ENCODE measurements at regions not wholly inside any gene's neighbourhood (a gene's known extent, or its start where the extent isn't known, plus 50 kb on each side); places are given as distances from the start of the nearest gene placed in this dataset.

- Histone ChIP-seq H3K9me3 (ENCODE audit: control insufficient read depth, insufficient read depth, low read length) (no peaks in the 10 kb centered on the region), H3K36me3 (ENCODE audit: control insufficient read depth, insufficient read depth, low read length) (no peaks in the 10 kb centered on the region), H3K4me3 (ENCODE audit: low read length) (no peak overlapping the region), H3K4me1 (ENCODE audit: control insufficient read depth, insufficient read depth, low read length) (no peaks in the 10 kb centered on the region), H3K27ac (ENCODE audit: low read length) (no peak overlapping the region), H3K27me3 (ENCODE audit: control insufficient read depth, insufficient read depth, low read length) (no peaks in the 10 kb centered on the region)
- no peaks in the 10 kb centered on the region for H3K36me3 Mint-ChIP-seq
- no peaks in the 10 kb centered on the region for H3K27me3 Mint-ChIP-seq (ENCODE audit: low read depth in 2 of 2)
- intact Hi-C loops (cut with micrococcal nuclease), result no loop called here
- DNase-seq (no peak), ATAC-seq (no peak)
- TF ChIP-seq, protein P1, sequence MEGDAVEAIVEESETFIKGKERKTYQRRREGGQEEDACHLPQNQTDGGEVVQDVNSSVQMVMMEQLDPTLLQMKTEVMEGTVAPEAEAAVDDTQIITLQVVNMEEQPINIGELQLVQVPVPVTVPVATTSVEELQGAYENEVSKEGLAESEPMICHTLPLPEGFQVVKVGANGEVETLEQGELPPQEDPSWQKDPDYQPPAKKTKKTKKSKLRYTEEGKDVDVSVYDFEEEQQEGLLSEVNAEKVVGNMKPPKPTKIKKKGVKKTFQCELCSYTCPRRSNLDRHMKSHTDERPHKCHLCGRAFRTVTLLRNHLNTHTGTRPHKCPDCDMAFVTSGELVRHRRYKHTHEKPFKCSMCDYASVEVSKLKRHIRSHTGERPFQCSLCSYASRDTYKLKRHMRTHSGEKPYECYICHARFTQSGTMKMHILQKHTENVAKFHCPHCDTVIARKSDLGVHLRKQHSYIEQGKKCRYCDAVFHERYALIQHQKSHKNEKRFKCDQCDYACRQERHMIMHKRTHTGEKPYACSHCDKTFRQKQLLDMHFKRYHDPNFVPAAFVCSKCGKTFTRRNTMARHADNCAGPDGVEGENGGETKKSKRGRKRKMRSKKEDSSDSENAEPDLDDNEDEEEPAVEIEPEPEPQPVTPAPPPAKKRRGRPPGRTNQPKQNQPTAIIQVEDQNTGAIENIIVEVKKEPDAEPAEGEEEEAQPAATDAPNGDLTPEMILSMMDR (IDR thresholded peaks at IDR 0.05), result no peak
- peaks cover 0 to 2% of the 10 kb centered on the region in 2 donors for H3K9me3 Mint-ChIP-seq
- no peak overlapping the region for H3K27ac Mint-ChIP-seq
- H3K4me3 Mint-ChIP-seq, result no peak overlapping the region
- H3K4me1 Mint-ChIP-seq, result no peaks in the 10 kb centered on the region
Observed at GRCh38 chr12:13798162-13798561, 183.2 kb downstream of the GRIN2B start.

- ATAC-seq (no peak), DNase-seq (no peak)
- Mint-ChIP-seq H3K36me3 (no peaks in the 10 kb centered on the region), H3K27me3 (ENCODE audit: low read depth in 2 of 2) (peaks cover 0 to 3% of the 10 kb centered on the region in 2 donors), H3K4me1 (no peaks in the 10 kb centered on the region), H3K27ac (no peak overlapping the region), H3K9me3 (peaks cover 0 to 2% of the 10 kb centered on the region in 2 donors), H3K4me3 (no peak overlapping the region)
- Histone ChIP-seq H3K4me3 (ENCODE audit: low read length) (no peak overlapping the region), H3K4me1 (ENCODE audit: control insufficient read depth, insufficient read depth, low read length) (no peaks in the 10 kb centered on the region), H3K27ac (ENCODE audit: low read length) (no peak overlapping the region), H3K9me3 (ENCODE audit: control insufficient read depth, insufficient read depth, low read length) (no peaks in the 10 kb centered on the region), H3K36me3 (ENCODE audit: control insufficient read depth, insufficient read depth, low read length) (no peaks in the 10 kb centered on the region), H3K27me3 (ENCODE audit: control insufficient read depth, insufficient read depth, low read length) (no peaks in the 10 kb centered on the region)
- 80% methylated on average over 2 of the region's 2 CpGs for WGBS (ENCODE audit: insufficient coverage)
- TF ChIP-seq, protein P1 (IDR thresholded peaks at IDR 0.05), result no peak
- intact Hi-C loops (cut with micrococcal nuclease), result no loop called here
Observed at GRCh38 chr12:13794706-13795105, 186.7 kb downstream of the GRIN2B start.

DNA sequence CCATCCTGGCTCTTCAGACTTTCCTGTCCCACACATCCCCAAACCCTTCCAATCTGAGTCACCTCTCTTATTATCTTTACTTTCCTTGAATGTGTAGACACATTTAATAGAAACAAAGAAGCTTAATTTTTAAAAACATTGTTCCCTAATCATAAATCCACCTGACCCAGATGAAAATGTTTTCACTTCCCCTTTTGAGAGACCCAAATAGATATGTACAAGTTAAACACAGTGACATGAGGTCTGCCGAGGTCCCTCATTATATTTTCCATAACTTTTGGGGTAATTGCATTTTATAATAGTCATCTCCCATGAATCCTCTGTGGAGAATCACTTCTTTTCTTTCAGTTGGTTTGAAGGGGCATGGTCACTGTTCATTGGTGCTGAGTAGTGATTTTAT is 191.1 kb downstream of the GRIN2B start:
- Mint-ChIP-seq H3K4me3 (no peak overlapping the region), H3K27me3 (ENCODE audit: low read depth in 2 of 2) (peaks cover 0 to 3% of the 10 kb centered on the region in 2 donors), H3K4me1 (no peaks in the 10 kb centered on the region), H3K27ac (no peak overlapping the region), H3K9me3 (peaks cover 0 to 5% of the 10 kb centered on the region in 2 donors), H3K36me3 (no peaks in the 10 kb centered on the region)
- DNase-seq, result no peak
- TF ChIP-seq, protein P1 (IDR thresholded peaks at IDR 0.05), result no peak
- no peaks in the 10 kb centered on the region for H3K9me3 ChIP-seq (ENCODE audit: control insufficient read depth, insufficient read depth, low read length)
- intact Hi-C loops (cut with micrococcal nuclease), result no loop called here
- no peaks in the 10 kb centered on the region for H3K27me3 ChIP-seq (ENCODE audit: control insufficient read depth, insufficient read depth, low read length)
- no peak overlapping the region for H3K4me3 ChIP-seq (ENCODE audit: low read length)
- no peak for ATAC-seq
- no peaks in the 10 kb centered on the region for H3K4me1 ChIP-seq (ENCODE audit: control insufficient read depth, insufficient read depth, low read length)
- H3K36me3 ChIP-seq (ENCODE audit: control insufficient read depth, insufficient read depth, low read length), result no peaks in the 10 kb centered on the region
- H3K27ac ChIP-seq (ENCODE audit: low read length), result no peak overlapping the region
- no CpG with 5 or more reads among the region's 1 CpG for WGBS (ENCODE audit: insufficient coverage)

GRCh38 chr12:13788626-13789025 is 192.8 kb downstream of the GRIN2B start:
- H3K9me3 Mint-ChIP-seq, result peaks cover 0 to 3% of the 10 kb centered on the region in 2 donors
- H3K27me3 Mint-ChIP-seq (ENCODE audit: low read depth in 2 of 2), result peaks cover 0 to 3% of the 10 kb centered on the region in 2 donors
- Histone ChIP-seq H3K27ac (ENCODE audit: low read length) (no peak overlapping the region), H3K4me1 (ENCODE audit: control insufficient read depth, insufficient read depth, low read length) (no peaks in the 10 kb centered on the region), H3K9me3 (ENCODE audit: control insufficient read depth, insufficient read depth, low read length) (no peaks in the 10 kb centered on the region), H3K27me3 (ENCODE audit: control insufficient read depth, insufficient read depth, low read length) (no peaks in the 10 kb centered on the region), H3K4me3 (ENCODE audit: low read length) (no peak overlapping the region), H3K36me3 (ENCODE audit: control insufficient read depth, insufficient read depth, low read length) (no peaks in the 10 kb centered on the region)
- ATAC-seq (no peak), DNase-seq (no peak)
- TF ChIP-seq, protein P1 (IDR thresholded peaks at IDR 0.05), result no peak
- no peak overlapping the region for H3K27ac Mint-ChIP-seq
- H3K4me3 Mint-ChIP-seq, result no peak overlapping the region
- no peaks in the 10 kb centered on the region for H3K4me1 Mint-ChIP-seq
- 67% methylated on average over 5 of the region's 5 CpGs for WGBS (ENCODE audit: insufficient coverage)
- intact Hi-C loops (cut with micrococcal nuclease), result no loop called here
- H3K36me3 Mint-ChIP-seq, result no peaks in the 10 kb centered on the region
